Suprapubic skin (tissue), 4 donors: ENCODE measurements at regions not wholly inside any gene's neighbourhood (a gene's known extent, or its start where the extent isn't known, plus 50 kb on each side); places are given as distances from the start of the nearest gene placed in this dataset.

Experiments
- CTCF ChIP-seq, 2 donors: fragments of 200-600 bp in 1 of 2; fragments of 450-650 bp in 1 of 2; sonication (generic) in 1 of 2; IDR thresholded peaks; one replicate each; pipeline ENCODE4 v1.5.1; 2016 to 2019; ENCODE audit warnings: antibody characterized with exemption in 2 of 2, mild to moderate bottlenecking in 1 of 2, moderate library complexity in 1 of 2
- POLR2A ChIP-seq, 2 donors: fragments of 450-650 bp; IDR thresholded peaks; one replicate each; pipeline ENCODE4 v1.6.1; 2017; ENCODE audit warnings: antibody characterized with exemption in 2 of 2, mild to moderate bottlenecking in 2 of 2, moderate library complexity in 2 of 2
- POLR2AphosphoS5 ChIP-seq, 3 donors: sonication (generic); formaldehyde crosslinking; IDR thresholded peaks; one replicate each; pipeline ENCODE4 v1.6.1; 2017; ENCODE audit warnings: antibody characterized with exemption in 3 of 3

- no peak for TF ChIP-seq CTCF (IDR thresholded peaks at IDR 0.05)
- no peak for TF ChIP-seq POLR2AphosphoS5 (IDR thresholded peaks at IDR 0.05)
- TF ChIP-seq POLR2A (IDR thresholded peaks at IDR 0.05) = no peak
These were observed 59.5 kb upstream of the AMOTL1 start for GRCh38 chr11:94708642-94709041.
